GM12878 (cell line): ENCODE measurements at regions not wholly inside any gene's neighbourhood (a gene's known extent, or its start where the extent isn't known, plus 50 kb on each side); places are given as distances from the start of the nearest gene placed in this dataset.

Experiments
- ATAC-seq: fragments of 200-7000 bp; cut with Tn5 transposase; 3 replicates; pipeline ENCODE4 v1.9.1; 2020; ENCODE audit warnings: mild to moderate bottlenecking, moderate library complexity
- BruUV-seq: library from RNA; stranded (reverse); fragments of 400-500 nt; replicated peaks from 2 replicates; lab custom pipeline; 2021; lab: Mats Ljungman, UMichigan
- CTCF ChIA-PET: fragments of 300-600 bp; sonication (Branson Sonifier 250); formaldehyde crosslinking; extraction: SDS; loops from one replicate; lab custom pipeline; 2021; ENCODE audit warnings: inconsistent platforms; lab: Yijun Ruan, JAX
- POLR2A ChIA-PET: fragments of 350-600 bp; formaldehyde crosslinking; extraction: SDS; loops from one replicate; lab custom pipeline; 2021; ENCODE audit warnings: inconsistent platforms; lab: Charles Lee
- RAD21 ChIA-PET: fragments of 300-600 bp; sonication (Branson Sonifier 250); formaldehyde crosslinking; loops from one replicate; lab custom pipeline; 2023; ENCODE audit warnings: antibody characterized with exemption; ENCODE audit not compliant: unreplicated experiment; lab: Charles Lee
- SMC1A ChIA-PET: fragments of 300-600 bp; sonication (Branson Sonifier 250); formaldehyde crosslinking; loops from one replicate; lab custom pipeline; 2023; ENCODE audit not compliant: unreplicated experiment, uncharacterized antibody; lab: Charles Lee
- DNase-seq: peaks from one replicate; pipeline ENCODE4 v3.0.0-alpha.2; 2011; ENCODE audit warnings: low read depth, low spot score
- FAIRE-seq: peaks from 3 replicates; lab custom pipeline; 2011; peaks lifted over from hg19 to GRCh38; lab: Jason Lieb, UNC
- H2AFZ ChIP-seq: 2 replicates; pipeline ENCODE4 v1.6.0; 2011; ENCODE audit warnings: low read depth, low read length, control low read depth; ENCODE audit not compliant: control insufficient read depth
- H3K27ac ChIP-seq: 2 replicates; pipeline ENCODE4 v1.5.1; 2011; ENCODE audit warnings: control low read depth; ENCODE audit not compliant: control insufficient read depth, insufficient read depth
- H3K27me3 ChIP-seq, 2 experiments: replicated peaks in 1 of 2; 2 replicates each; pipeline versions ENCODE4 v1.6.0 to v1.6.1; 2011; ENCODE audit warnings: low read length in 1 of 2; ENCODE audit not compliant: control insufficient read depth in 2 of 2, insufficient read depth in 2 of 2
- H3K36me3 ChIP-seq, 2 experiments: 2 replicates each; pipeline ENCODE4 v1.5.1; 2011; ENCODE audit warnings: low read length in 1 of 2; ENCODE audit not compliant: control insufficient read depth in 2 of 2, insufficient read depth in 2 of 2
- H3K4me1 ChIP-seq: 2 replicates; pipeline ENCODE4 v1.6.1; 2011; ENCODE audit warnings: mild to moderate bottlenecking, low read length, moderate library complexity, mixed read lengths; ENCODE audit not compliant: control insufficient read depth, insufficient read depth
- H3K4me2 ChIP-seq: 2 replicates; pipeline ENCODE4 v1.6.0; 2011; ENCODE audit warnings: control low read depth; ENCODE audit not compliant: control insufficient read depth, insufficient read depth
- H3K4me3 ChIP-seq: fragments of 200-600 bp; sonication (generic); 2 replicates; pipeline ENCODE4 v1.5.1; 2016
- H3K79me2 ChIP-seq: 2 replicates; pipeline ENCODE4 v1.6.0; 2011; ENCODE audit warnings: low read length; ENCODE audit not compliant: control insufficient read depth, insufficient read depth
- H3K9ac ChIP-seq: 2 replicates; pipeline ENCODE4 v1.8.0; 2011; ENCODE audit warnings: low read length, control low read depth, mixed read lengths; ENCODE audit not compliant: control insufficient read depth, insufficient read depth
- H3K9me3 ChIP-seq: replicated peaks from 3 replicates; pipeline ENCODE4 v1.5.1; 2011; ENCODE audit warnings: mild to moderate bottlenecking, low read length; ENCODE audit not compliant: control insufficient read depth, insufficient read depth
- H4K20me1 ChIP-seq: 2 replicates; pipeline ENCODE4 v1.6.0; 2011; ENCODE audit not compliant: control insufficient read depth, insufficient read depth
- FOXK2 ChIP-seq: fragments of 450-650 bp; IDR thresholded peaks from 2 replicates; pipeline ENCODE4 v1.6.1; 2017; ENCODE audit warnings: mild to moderate bottlenecking, moderate library complexity
- GABPA ChIP-seq: IDR thresholded peaks from 2 replicates; pipeline ENCODE4 v1.6.1; 2014; ENCODE audit warnings: antibody characterized with exemption, low read depth, mild to moderate bottlenecking, inconsistent platforms
- IKZF2 ChIP-seq, 2 experiments: fragments of 450-650 bp; IDR thresholded peaks; 2 replicates each; pipeline ENCODE4 v1.6.1; 2017; ENCODE audit warnings: mild to moderate bottlenecking in 2 of 2, moderate library complexity in 2 of 2
- IRF4 ChIP-seq: IDR thresholded peaks from 2 replicates; pipeline ENCODE4 v1.6.1; 2011; ENCODE audit warnings: low read depth, low read length
- NR2C2 ChIP-seq: IDR thresholded peaks from 2 replicates; pipeline ENCODE4 v1.6.1; 2011; ENCODE audit warnings: borderline replicate concordance, low read depth; ENCODE audit not compliant: control insufficient read depth, insufficient read length
- SIX5 ChIP-seq: IDR thresholded peaks from 2 replicates; pipeline ENCODE4 v1.6.1; 2011; ENCODE audit warnings: mild to moderate bottlenecking, low read depth, low read length, moderate library complexity; ENCODE audit not compliant: severe bottlenecking
- YBX1 ChIP-seq: fragments of 450-650 bp; IDR thresholded peaks from 2 replicates; pipeline ENCODE4 v1.6.1; 2016; ENCODE audit warnings: antibody characterized with exemption
- ZNF24 ChIP-seq: fragments of 450-650 bp; IDR thresholded peaks from 2 replicates; pipeline ENCODE4 v1.6.1; 2017; ENCODE audit warnings: antibody characterized with exemption, mild to moderate bottlenecking
- ZNF384 ChIP-seq: IDR thresholded peaks from 2 replicates; pipeline ENCODE4 v1.6.1; 2012; ENCODE audit warnings: low read depth, mild to moderate bottlenecking, low read length, improper control_type of control experiment, borderline replicate concordance
- ZZZ3 ChIP-seq: IDR thresholded peaks from 2 replicates; pipeline ENCODE4 v1.6.1; 2011; ENCODE audit warnings: low read depth; ENCODE audit not compliant: control insufficient read depth, insufficient read length
- WGBS: methylation state at CpG from one replicate; pipeline ENCODE4 v1.1.6; 2016; ENCODE audit warnings: low lambda C conversion rate; ENCODE audit not compliant: insufficient replicate concordance, insufficient coverage; ENCODE audit errors: missing lambda C conversion rate; 5-methylcytosine and 5-hydroxymethylcytosine counted together
- in situ Hi-C: fragments of 300-500 bp; cut with MboI; formaldehyde crosslinking; loops from 9 replicates; pipeline ENCODE4 v1.14.3; 2018; ENCODE audit warnings: mixed read lengths
- intact Hi-C: fragments of 100-400 bp; cut with micrococcal nuclease; formaldehyde crosslinking; loops from one replicate; pipeline ENCODE4 v1.14.2; 2022; ENCODE audit not compliant: unreplicated experiment
- TF ChIP-seq, protein P1 (sequence below): fragments of 450-650 bp; formaldehyde crosslinking; IDR thresholded peaks from 2 replicates; pipeline ENCODE4 v1.4.0; 2020; ENCODE audit warnings: mild to moderate bottlenecking, moderate library complexity
- TF ChIP-seq, protein P2 (sequence below): fragments of 450-650 bp; IDR thresholded peaks from 2 replicates; pipeline ENCODE4 v1.6.1; 2017; ENCODE audit warnings: mild to moderate bottlenecking
- TF ChIP-seq, protein P3 (sequence below): fragments of 450-650 bp; IDR thresholded peaks from 2 replicates; pipeline ENCODE4 v1.6.1; 2017; ENCODE audit warnings: mild to moderate bottlenecking, low read depth, inconsistent platforms; ENCODE audit not compliant: poor library complexity, severe bottlenecking

DNA sequence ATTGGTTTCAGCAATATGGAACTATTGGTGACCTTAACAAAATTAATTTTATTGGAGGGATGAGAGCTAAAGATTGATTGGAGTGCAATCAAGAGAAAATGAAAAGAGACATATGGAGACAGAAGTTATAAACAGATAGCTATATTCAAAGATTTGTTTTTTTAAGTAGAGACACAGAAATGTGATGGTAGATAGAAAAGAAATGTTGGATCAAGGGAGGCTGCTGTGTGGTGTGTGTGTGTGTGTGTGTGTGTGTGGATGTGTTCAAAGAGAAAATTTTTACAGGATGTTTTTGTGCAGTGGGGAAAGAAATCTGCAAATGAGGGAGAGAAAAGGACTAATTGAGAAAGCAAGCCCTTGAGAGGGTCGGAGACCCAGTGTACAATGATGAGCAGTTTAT, 249.5 kb upstream of the SPHKAP start:
- no peaks in the 10 kb centered on the region for H3K4me1 ChIP-seq
- TF ChIP-seq, protein P1, sequence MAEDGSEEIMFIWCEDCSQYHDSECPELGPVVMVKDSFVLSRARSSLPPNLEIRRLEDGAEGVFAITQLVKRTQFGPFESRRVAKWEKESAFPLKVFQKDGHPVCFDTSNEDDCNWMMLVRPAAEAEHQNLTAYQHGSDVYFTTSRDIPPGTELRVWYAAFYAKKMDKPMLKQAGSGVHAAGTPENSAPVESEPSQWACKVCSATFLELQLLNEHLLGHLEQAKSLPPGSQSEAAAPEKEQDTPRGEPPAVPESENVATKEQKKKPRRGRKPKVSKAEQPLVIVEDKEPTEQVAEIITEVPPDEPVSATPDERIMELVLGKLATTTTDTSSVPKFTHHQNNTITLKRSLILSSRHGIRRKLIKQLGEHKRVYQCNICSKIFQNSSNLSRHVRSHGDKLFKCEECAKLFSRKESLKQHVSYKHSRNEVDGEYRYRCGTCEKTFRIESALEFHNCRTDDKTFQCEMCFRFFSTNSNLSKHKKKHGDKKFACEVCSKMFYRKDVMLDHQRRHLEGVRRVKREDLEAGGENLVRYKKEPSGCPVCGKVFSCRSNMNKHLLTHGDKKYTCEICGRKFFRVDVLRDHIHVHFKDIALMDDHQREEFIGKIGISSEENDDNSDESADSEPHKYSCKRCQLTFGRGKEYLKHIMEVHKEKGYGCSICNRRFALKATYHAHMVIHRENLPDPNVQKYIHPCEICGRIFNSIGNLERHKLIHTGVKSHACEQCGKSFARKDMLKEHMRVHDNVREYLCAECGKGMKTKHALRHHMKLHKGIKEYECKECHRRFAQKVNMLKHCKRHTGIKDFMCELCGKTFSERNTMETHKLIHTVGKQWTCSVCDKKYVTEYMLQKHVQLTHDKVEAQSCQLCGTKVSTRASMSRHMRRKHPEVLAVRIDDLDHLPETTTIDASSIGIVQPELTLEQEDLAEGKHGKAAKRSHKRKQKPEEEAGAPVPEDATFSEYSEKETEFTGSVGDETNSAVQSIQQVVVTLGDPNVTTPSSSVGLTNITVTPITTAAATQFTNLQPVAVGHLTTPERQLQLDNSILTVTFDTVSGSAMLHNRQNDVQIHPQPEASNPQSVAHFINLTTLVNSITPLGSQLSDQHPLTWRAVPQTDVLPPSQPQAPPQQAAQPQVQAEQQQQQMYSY (CRISPR knock-in tag), result no peak
- TF ChIP-seq, protein P2, sequence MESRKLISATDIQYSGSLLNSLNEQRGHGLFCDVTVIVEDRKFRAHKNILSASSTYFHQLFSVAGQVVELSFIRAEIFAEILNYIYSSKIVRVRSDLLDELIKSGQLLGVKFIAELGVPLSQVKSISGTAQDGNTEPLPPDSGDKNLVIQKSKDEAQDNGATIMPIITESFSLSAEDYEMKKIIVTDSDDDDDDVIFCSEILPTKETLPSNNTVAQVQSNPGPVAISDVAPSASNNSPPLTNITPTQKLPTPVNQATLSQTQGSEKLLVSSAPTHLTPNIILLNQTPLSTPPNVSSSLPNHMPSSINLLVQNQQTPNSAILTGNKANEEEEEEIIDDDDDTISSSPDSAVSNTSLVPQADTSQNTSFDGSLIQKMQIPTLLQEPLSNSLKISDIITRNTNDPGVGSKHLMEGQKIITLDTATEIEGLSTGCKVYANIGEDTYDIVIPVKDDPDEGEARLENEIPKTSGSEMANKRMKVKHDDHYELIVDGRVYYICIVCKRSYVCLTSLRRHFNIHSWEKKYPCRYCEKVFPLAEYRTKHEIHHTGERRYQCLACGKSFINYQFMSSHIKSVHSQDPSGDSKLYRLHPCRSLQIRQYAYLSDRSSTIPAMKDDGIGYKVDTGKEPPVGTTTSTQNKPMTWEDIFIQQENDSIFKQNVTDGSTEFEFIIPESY, result no peak
- TF ChIP-seq YBX1 (no peak), ZNF24 (no peak), IRF4 (no peak), GABPA (no peak), NR2C2 (no peak), IKZF2 (IDR thresholded peaks at IDR 0.05) (no peak), FOXK2 (no peak), SIX5 (no peak), ZNF384 (no peak), ZZZ3 (no peak)
- TF ChIP-seq, protein P3, sequence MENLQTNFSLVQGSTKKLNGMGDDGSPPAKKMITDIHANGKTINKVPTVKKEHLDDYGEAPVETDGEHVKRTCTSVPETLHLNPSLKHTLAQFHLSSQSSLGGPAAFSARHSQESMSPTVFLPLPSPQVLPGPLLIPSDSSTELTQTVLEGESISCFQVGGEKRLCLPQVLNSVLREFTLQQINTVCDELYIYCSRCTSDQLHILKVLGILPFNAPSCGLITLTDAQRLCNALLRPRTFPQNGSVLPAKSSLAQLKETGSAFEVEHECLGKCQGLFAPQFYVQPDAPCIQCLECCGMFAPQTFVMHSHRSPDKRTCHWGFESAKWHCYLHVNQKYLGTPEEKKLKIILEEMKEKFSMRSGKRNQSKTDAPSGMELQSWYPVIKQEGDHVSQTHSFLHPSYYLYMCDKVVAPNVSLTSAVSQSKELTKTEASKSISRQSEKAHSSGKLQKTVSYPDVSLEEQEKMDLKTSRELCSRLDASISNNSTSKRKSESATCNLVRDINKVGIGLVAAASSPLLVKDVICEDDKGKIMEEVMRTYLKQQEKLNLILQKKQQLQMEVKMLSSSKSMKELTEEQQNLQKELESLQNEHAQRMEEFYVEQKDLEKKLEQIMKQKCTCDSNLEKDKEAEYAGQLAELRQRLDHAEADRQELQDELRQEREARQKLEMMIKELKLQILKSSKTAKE, result no peak
- TF ChIP-seq, all 136 proteins: peak for 0
- Histone ChIP-seq H4K20me1 (no peaks in the 10 kb centered on the region), H3K79me2 (no peaks in the 10 kb centered on the region), H3K36me3 (no peaks in the 10 kb centered on the region), H3K9ac (no peak overlapping the region), H3K4me2 (no peak overlapping the region), H3K9me3 (no peaks in the 10 kb centered on the region), H3K27ac (no peak overlapping the region), H3K27me3 (no peaks in the 10 kb centered on the region), H3K4me3 (no peak overlapping the region), H2AFZ (no peak overlapping the region)
- no TSS peak for BruUV-seq
- POLR2A ChIA-PET, result no interaction called here
- ATAC-seq (no peak), FAIRE-seq (no peak), DNase-seq (no peak)
- SMC1A ChIA-PET, result no interaction called here
- RAD21 ChIA-PET, result no interaction called here
- intact Hi-C loops, result no loop called here
- 0% methylated on average over 1 of the region's 1 CpG for WGBS
- CTCF ChIA-PET, result interaction anchor here (0.6 kb wide), 1 partner anchor 1024 kb away, joined by 4 read pairs; no protein-coding TSS in a partner anchor
- in situ Hi-C loops, result no loop called here
